ENCODE measurements at regions not wholly inside any gene's neighbourhood (a gene's known extent, or its start where the extent isn't known, plus 50 kb on each side); places are given as distances from the start of the nearest gene placed in this dataset.
"Not testable (repeated sequence)": the region's sequence is repeated elsewhere in the genome, so short reads cannot be mapped to it uniquely, and the experiment has no call there.

GRCh38 chr11:115642660-115643059 lies 138.4 kb upstream of the CADM1 start:
- Histone ChIP-seq H3K27ac (no peak overlapping the region), H3K4me1 (no peaks in the 10 kb centered on the region), H3K36me3 (no peaks in the 10 kb centered on the region), H3K27me3 (peaks cover 0 to 16% (median 13%) of the 10 kb centered on the region in 3 donors), H3K4me3 (no peak overlapping the region), H3K9me3 (no peaks in the 10 kb centered on the region)
- TF ChIP-seq CTCF (IDR thresholded peaks at IDR 0.05) (no peak), POLR2AphosphoS5 (IDR thresholded peaks at IDR 0.05) (no peak), POLR2A (IDR thresholded peaks at IDR 0.05) (no peak), EP300 (IDR thresholded peaks at IDR 0.05) (no peak)
- 78 to 79% methylated on average over 4 of the region's 4 CpGs for WGBS, 2 donors
- DNase-seq: no peak
- intact Hi-C loops (cut with DNase I): no loop called here

- peaks cover 0 to 10% (median 0%) of the 10 kb centered on the region in 3 donors for H3K27me3 ChIP-seq
- no peak overlapping the region for H3K4me3 ChIP-seq
- H3K9me3 ChIP-seq: no peaks in the 10 kb centered on the region
- no peak for TF ChIP-seq POLR2AphosphoS5 (IDR thresholded peaks at IDR 0.05)
- no peak for TF ChIP-seq CTCF (IDR thresholded peaks at IDR 0.05)
- no peak for TF ChIP-seq POLR2A (IDR thresholded peaks at IDR 0.05)
- no peak for TF ChIP-seq EP300 (IDR thresholded peaks at IDR 0.05)
- WGBS, 2 donors: 47 to 71% methylated on average over 8 of the region's 8 CpGs
- H3K4me1 ChIP-seq: no peaks in the 10 kb centered on the region
- intact Hi-C loops (cut with DNase I): no loop called here
- no peak overlapping the region for H3K27ac ChIP-seq
- DNase-seq: no peak
- H3K36me3 ChIP-seq: no peaks in the 10 kb centered on the region
Measured at GRCh38 chr11:115637599-115638241, 133.5 kb upstream of the CADM1 start.

- WGBS, 2 donors: 77 to 81% methylated on average over 5 of the region's 5 CpGs
- Histone ChIP-seq H3K9me3 (no peaks in the 10 kb centered on the region), H3K4me1 (no peaks in the 10 kb centered on the region), H3K27me3 (peaks cover 0 to 8% (median 0%) of the 10 kb centered on the region in 3 donors), H3K36me3 (no peaks in the 10 kb centered on the region), H3K4me3 (no peak overlapping the region), H3K27ac (no peak overlapping the region)
- intact Hi-C loops (cut with DNase I): no loop called here
- TF ChIP-seq EP300 (IDR thresholded peaks at IDR 0.05): no peak
- no peak for TF ChIP-seq CTCF (IDR thresholded peaks at IDR 0.05)
- no peak for TF ChIP-seq POLR2AphosphoS5 (IDR thresholded peaks at IDR 0.05)
- no peak for TF ChIP-seq POLR2A (IDR thresholded peaks at IDR 0.05)
- no peak for DNase-seq
Measured at GRCh38 chr11:115636753-115637527, 132.7 kb upstream of the CADM1 start.

- H3K27me3 ChIP-seq; H3K4me3 ChIP-seq; H3K4me1 ChIP-seq; H3K36me3 ChIP-seq; H3K9me3 ChIP-seq; H3K27ac ChIP-seq; DNase-seq; intact Hi-C loops (cut with DNase I): not testable (repeated sequence)
- 96 to 97% methylated on average over 27 of the region's 27 CpGs for WGBS, 2 donors
Measured at GRCh38 chr11:115633977-115634376, 129.8 kb upstream of the CADM1 start.

- no peaks in the 10 kb centered on the region for H3K36me3 ChIP-seq
- WGBS, 2 donors: 64 to 68% methylated on average over 2 of the region's 2 CpGs
- intact Hi-C loops (cut with DNase I): no loop called here
Measured at GRCh38 chr11:115632061-115632460, 127.8 kb upstream of the CADM1 start.

More at GRCh38 chr11:115632061-115632460, 127.8 kb upstream of the CADM1 start:
- no peak for TF ChIP-seq POLR2A (IDR thresholded peaks at IDR 0.05)
- TF ChIP-seq POLR2AphosphoS5 (IDR thresholded peaks at IDR 0.05): no peak
- TF ChIP-seq EP300 (IDR thresholded peaks at IDR 0.05): no peak
- TF ChIP-seq CTCF (IDR thresholded peaks at IDR 0.05): no peak
- H3K4me1 ChIP-seq: no peaks in the 10 kb centered on the region
- H3K27ac ChIP-seq: no peak overlapping the region
- no peaks in the 10 kb centered on the region for H3K9me3 ChIP-seq
- H3K27me3 ChIP-seq: no peaks in the 10 kb centered on the region
- no peak overlapping the region for H3K4me3 ChIP-seq
- DNase-seq: no peak
